OCI-LY1 (cell line): ENCODE measurements at regions not wholly inside any gene's neighbourhood (a gene's known extent, or its start where the extent isn't known, plus 50 kb on each side); places are given as distances from the start of the nearest gene placed in this dataset.

ENCODE experiments used
- H2AFZ ChIP-seq: fragments of 200-600 bp; sonication (generic), shearing (Covaris generic); 2 replicates; pipeline ENCODE4 v1.6.0; 2014; ENCODE audit warnings: antibody characterized with exemption, mild to moderate bottlenecking, low read length
- H3F3A ChIP-seq: fragments of 200-600 bp; sonication (generic), shearing (Covaris generic); 2 replicates; pipeline ENCODE4 v1.6.0; 2014; ENCODE audit warnings: mild to moderate bottlenecking, antibody characterized with exemption, low read length, moderate library complexity; ENCODE audit not compliant: insufficient read depth
- H3K27ac ChIP-seq: fragments of 200-600 bp; sonication (generic); 2 replicates; pipeline ENCODE4 v1.5.1; 2014; ENCODE audit warnings: low read length, mixed run types, mild to moderate bottlenecking, low read depth; ENCODE audit not compliant: poor library complexity, severe bottlenecking
- H3K27me3 ChIP-seq: fragments of 200-600 bp; sonication (generic); 2 replicates; pipeline ENCODE4 v1.6.0; 2014; ENCODE audit warnings: antibody characterized with exemption, mild to moderate bottlenecking, low read length, moderate library complexity; ENCODE audit not compliant: insufficient read depth
- H3K36me3 ChIP-seq: fragments of 200-600 bp; sonication (generic); 2 replicates; pipeline ENCODE4 v1.6.1; 2014; ENCODE audit warnings: mild to moderate bottlenecking, antibody characterized with exemption, low read length, moderate library complexity, mixed read lengths; ENCODE audit not compliant: insufficient read depth
- H3K4me1 ChIP-seq: fragments of 200-600 bp; sonication (generic); 2 replicates; pipeline ENCODE4 v1.5.1; 2014; ENCODE audit warnings: mild to moderate bottlenecking, low read length, moderate library complexity; ENCODE audit not compliant: insufficient read depth, severe bottlenecking
- H3K4me2 ChIP-seq: fragments of 200-600 bp; sonication (generic), shearing (Covaris generic); 2 replicates; pipeline ENCODE4 v1.6.1; 2014; ENCODE audit warnings: low read length
- H3K4me3 ChIP-seq: fragments of 200-600 bp; sonication (generic); 2 replicates; pipeline ENCODE4 v1.5.1; 2014; ENCODE audit warnings: low read length, low read depth, mild to moderate bottlenecking, mixed read lengths; ENCODE audit not compliant: poor library complexity, severe bottlenecking
- H3K79me2 ChIP-seq: fragments of 200-600 bp; shearing (Covaris generic); 2 replicates; pipeline ENCODE4 v1.6.1; 2016; ENCODE audit warnings: mixed run types, low read length, mixed read lengths; ENCODE audit not compliant: insufficient read depth
- H3K9ac ChIP-seq: fragments of 200-600 bp; sonication (generic), shearing (Covaris generic); 2 replicates; pipeline ENCODE4 v1.6.1; 2014; ENCODE audit warnings: mild to moderate bottlenecking, low read length, mixed read lengths
- H3K9me2 ChIP-seq: fragments of 200-600 bp; sonication (generic), shearing (Covaris generic); 2 replicates; pipeline ENCODE4 v1.6.1; 2014; ENCODE audit warnings: low read depth, mild to moderate bottlenecking, low read length, mixed read lengths
- H3K9me3 ChIP-seq: fragments of 200-600 bp; shearing (Covaris generic); 2 replicates; pipeline ENCODE4 v1.6.1; 2014; ENCODE audit warnings: low read length, mixed read lengths
- H4K20me1 ChIP-seq: fragments of 200-600 bp; sonication (generic), shearing (Covaris generic); 2 replicates; pipeline ENCODE4 v1.6.0; 2016; ENCODE audit warnings: mild to moderate bottlenecking, low read length; ENCODE audit not compliant: insufficient read depth
- EZH2 ChIP-seq: fragments of 200-600 bp; sonication (generic), shearing (Covaris generic); IDR thresholded peaks from 2 replicates; pipeline ENCODE4 v1.8.0; 2017; ENCODE audit warnings: borderline replicate concordance, mixed run types, mild to moderate bottlenecking, antibody characterized with exemption, low read length, moderate library complexity, mixed read lengths
- TF ChIP-seq, protein P1 (sequence below): fragments of 200-600 bp; sonication (generic), shearing (Covaris generic); IDR thresholded peaks from 2 replicates; pipeline ENCODE4 v1.5.1; 2017; ENCODE audit warnings: mild to moderate bottlenecking, antibody characterized with exemption, low read length, moderate library complexity, mixed read lengths

DNA sequence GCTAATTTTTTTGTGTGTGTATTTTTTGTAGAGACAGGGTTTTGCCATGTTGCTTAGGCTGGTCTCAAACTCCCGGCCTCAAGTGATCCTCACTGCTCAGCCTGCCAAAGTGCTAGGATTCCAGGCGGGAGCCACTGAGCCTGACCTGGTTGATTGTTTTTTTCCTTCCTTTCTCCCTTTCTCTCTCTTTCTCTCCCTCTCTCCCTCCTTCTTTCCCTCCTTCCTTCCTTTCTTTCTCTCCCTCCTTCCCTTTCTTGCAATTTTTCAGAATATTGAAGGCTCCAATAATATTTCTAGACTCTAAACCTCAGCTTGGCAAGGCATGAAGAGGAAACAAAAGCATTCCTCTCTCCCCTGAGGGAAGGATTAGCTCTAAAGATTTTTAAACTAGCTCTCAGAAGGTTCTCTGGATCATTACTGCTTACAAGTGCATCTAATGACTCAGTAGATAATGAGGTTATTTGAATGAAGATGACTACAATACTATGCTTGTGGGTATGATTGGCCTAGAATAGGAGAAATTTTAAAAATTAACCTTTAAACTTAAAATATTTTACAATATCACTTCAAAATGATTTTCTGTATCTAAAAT, 68.5 kb upstream of the GADD45A start:
- no peaks in the 10 kb centered on the region for H3F3A ChIP-seq
- no peak overlapping the region for H3K4me2 ChIP-seq
- no peaks in the 10 kb centered on the region for H4K20me1 ChIP-seq
- H3K79me2 ChIP-seq: no peaks in the 10 kb centered on the region
- no peaks in the 10 kb centered on the region for H3K27me3 ChIP-seq
- H2AFZ ChIP-seq: no peak overlapping the region
- no peaks in the 10 kb centered on the region for H3K36me3 ChIP-seq
- no peaks in the 10 kb centered on the region for H3K9me3 ChIP-seq
- H3K9me2 ChIP-seq: no peaks in the 10 kb centered on the region
- TF ChIP-seq, protein P1, sequence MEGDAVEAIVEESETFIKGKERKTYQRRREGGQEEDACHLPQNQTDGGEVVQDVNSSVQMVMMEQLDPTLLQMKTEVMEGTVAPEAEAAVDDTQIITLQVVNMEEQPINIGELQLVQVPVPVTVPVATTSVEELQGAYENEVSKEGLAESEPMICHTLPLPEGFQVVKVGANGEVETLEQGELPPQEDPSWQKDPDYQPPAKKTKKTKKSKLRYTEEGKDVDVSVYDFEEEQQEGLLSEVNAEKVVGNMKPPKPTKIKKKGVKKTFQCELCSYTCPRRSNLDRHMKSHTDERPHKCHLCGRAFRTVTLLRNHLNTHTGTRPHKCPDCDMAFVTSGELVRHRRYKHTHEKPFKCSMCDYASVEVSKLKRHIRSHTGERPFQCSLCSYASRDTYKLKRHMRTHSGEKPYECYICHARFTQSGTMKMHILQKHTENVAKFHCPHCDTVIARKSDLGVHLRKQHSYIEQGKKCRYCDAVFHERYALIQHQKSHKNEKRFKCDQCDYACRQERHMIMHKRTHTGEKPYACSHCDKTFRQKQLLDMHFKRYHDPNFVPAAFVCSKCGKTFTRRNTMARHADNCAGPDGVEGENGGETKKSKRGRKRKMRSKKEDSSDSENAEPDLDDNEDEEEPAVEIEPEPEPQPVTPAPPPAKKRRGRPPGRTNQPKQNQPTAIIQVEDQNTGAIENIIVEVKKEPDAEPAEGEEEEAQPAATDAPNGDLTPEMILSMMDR: no peak
- no peak for TF ChIP-seq EZH2
- H3K27ac ChIP-seq: no peak overlapping the region
- no peak overlapping the region for H3K9ac ChIP-seq
- H3K4me1 ChIP-seq: no peaks in the 10 kb centered on the region
- no peak overlapping the region for H3K4me3 ChIP-seq

DNA sequence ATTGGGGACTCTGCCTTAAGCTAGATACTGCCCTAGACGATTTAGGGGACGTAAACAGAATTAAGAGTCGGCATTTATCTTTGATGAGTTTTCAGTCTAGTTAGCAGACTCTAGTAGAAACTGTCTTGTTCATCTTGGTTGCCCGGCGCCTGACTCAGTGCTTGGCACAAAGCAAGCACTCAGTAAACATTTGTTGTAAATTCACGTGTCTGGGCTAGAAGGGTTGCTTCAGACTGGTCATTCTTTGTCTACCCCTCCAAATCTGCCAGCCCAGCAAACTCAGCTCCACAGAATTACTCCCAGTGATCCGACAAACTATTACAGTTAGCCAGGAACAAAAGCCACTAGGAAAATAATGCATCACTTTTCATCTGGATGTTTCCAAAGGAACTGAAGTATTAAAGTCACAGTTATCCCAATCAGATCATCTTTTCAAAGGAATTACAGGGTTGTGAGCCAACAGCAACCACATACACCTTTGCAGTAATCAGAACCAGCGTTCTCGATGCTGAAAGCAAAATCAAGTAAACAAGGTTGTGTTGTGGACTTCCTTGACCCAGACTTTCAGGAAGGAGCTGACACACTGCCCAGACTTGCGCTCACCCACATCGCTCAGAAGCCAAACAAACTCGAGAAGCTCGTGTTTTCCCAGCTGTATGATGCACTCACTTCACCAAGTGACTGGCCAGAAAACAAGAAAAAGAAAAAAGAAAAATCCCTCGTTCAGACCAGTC, 66.5 kb upstream of the GADD45A start:
- H3K27ac ChIP-seq: no peak overlapping the region
- no peaks in the 10 kb centered on the region for H3K4me1 ChIP-seq
- TF ChIP-seq, protein P1: no peak
- TF ChIP-seq EZH2: no peak
- H2AFZ ChIP-seq: no peak overlapping the region
- no peaks in the 10 kb centered on the region for H3K9me2 ChIP-seq
- H3F3A ChIP-seq: no peaks in the 10 kb centered on the region
- H3K4me3 ChIP-seq: no peak overlapping the region
- no peaks in the 10 kb centered on the region for H3K36me3 ChIP-seq
- no peaks in the 10 kb centered on the region for H4K20me1 ChIP-seq
- H3K4me2 ChIP-seq: no peak overlapping the region
- no peaks in the 10 kb centered on the region for H3K9me3 ChIP-seq
- no peaks in the 10 kb centered on the region for H3K27me3 ChIP-seq
- H3K79me2 ChIP-seq: no peaks in the 10 kb centered on the region
- no peak overlapping the region for H3K9ac ChIP-seq

DNA sequence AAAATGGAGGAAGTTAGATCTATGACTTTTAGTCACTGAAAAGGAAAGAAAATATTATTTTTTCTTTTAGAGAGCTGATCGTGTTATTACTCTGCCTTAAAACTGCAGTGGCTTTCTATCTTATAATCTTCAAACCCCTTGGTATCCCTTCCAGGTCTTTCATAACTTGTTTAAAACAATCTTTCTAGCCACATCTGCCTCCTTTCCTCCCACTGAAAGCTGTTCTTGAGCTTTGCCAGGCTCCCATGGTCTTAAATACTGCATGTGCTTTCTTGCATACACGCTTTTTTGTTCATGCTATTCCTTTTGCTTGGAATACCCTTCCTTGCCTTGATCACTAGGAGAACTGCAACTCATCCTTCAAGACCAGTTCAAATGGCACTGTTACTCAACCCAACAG, 65.9 kb upstream of the GADD45A start:
- H3K9me3 ChIP-seq: no peaks in the 10 kb centered on the region
- H3K4me3 ChIP-seq: no peak overlapping the region
- no peak overlapping the region for H3K4me2 ChIP-seq
- no peak overlapping the region for H3K9ac ChIP-seq
- H3K27ac ChIP-seq: no peak overlapping the region
- H2AFZ ChIP-seq: no peak overlapping the region
- no peaks in the 10 kb centered on the region for H4K20me1 ChIP-seq
- no peak for TF ChIP-seq EZH2
- TF ChIP-seq, protein P1: no peak
- no peaks in the 10 kb centered on the region for H3K27me3 ChIP-seq
- H3K79me2 ChIP-seq: no peaks in the 10 kb centered on the region
- no peaks in the 10 kb centered on the region for H3K36me3 ChIP-seq
- H3F3A ChIP-seq: no peaks in the 10 kb centered on the region
- no peaks in the 10 kb centered on the region for H3K9me2 ChIP-seq
- no peaks in the 10 kb centered on the region for H3K4me1 ChIP-seq
